ENCODE measurements at regions not wholly inside any gene's neighbourhood (a gene's known extent, or its start where the extent isn't known, plus 50 kb on each side); places are given as distances from the start of the nearest gene placed in this dataset.

- TF ChIP-seq, protein P1, sequence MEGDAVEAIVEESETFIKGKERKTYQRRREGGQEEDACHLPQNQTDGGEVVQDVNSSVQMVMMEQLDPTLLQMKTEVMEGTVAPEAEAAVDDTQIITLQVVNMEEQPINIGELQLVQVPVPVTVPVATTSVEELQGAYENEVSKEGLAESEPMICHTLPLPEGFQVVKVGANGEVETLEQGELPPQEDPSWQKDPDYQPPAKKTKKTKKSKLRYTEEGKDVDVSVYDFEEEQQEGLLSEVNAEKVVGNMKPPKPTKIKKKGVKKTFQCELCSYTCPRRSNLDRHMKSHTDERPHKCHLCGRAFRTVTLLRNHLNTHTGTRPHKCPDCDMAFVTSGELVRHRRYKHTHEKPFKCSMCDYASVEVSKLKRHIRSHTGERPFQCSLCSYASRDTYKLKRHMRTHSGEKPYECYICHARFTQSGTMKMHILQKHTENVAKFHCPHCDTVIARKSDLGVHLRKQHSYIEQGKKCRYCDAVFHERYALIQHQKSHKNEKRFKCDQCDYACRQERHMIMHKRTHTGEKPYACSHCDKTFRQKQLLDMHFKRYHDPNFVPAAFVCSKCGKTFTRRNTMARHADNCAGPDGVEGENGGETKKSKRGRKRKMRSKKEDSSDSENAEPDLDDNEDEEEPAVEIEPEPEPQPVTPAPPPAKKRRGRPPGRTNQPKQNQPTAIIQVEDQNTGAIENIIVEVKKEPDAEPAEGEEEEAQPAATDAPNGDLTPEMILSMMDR (IDR thresholded peaks at IDR 0.05; ENCODE audit: borderline replicate concordance, insufficient read depth, low read depth, low read length): no peak
- no peak overlapping the region for H3K4me3 ChIP-seq (ENCODE audit: low read depth, low read length)
Measured at GRCh38 chr17:17403065-17403464, 73.7 kb upstream of the MED9 start.

GRCh38 chr17:17403899-17404576 is 72.8 kb upstream of the MED9 start:
- TF ChIP-seq, protein P1 (IDR thresholded peaks at IDR 0.05; ENCODE audit: borderline replicate concordance, insufficient read depth, low read depth, low read length): no peak
- no peak overlapping the region for H3K4me3 ChIP-seq (ENCODE audit: low read depth, low read length)

GRCh38 chr17:17405673-17406072 is 71.1 kb upstream of the MED9 start:
- no peak overlapping the region for H3K4me3 ChIP-seq (ENCODE audit: low read depth, low read length)
- TF ChIP-seq, protein P1 (IDR thresholded peaks at IDR 0.05; ENCODE audit: borderline replicate concordance, insufficient read depth, low read depth, low read length): no peak

GRCh38 chr17:17406225-17406624 is 70.6 kb upstream of the MED9 start:
- no peak overlapping the region for H3K4me3 ChIP-seq (ENCODE audit: low read depth, low read length)
- TF ChIP-seq, protein P1 (IDR thresholded peaks at IDR 0.05; ENCODE audit: borderline replicate concordance, insufficient read depth, low read depth, low read length): no peak

GRCh38 chr17:17408236-17408794 is 68.5 kb upstream of the MED9 start:
- H3K4me3 ChIP-seq (ENCODE audit: low read depth, low read length): no peak overlapping the region
- TF ChIP-seq, protein P1 (IDR thresholded peaks at IDR 0.05; ENCODE audit: borderline replicate concordance, insufficient read depth, low read depth, low read length): no peak

DNA sequence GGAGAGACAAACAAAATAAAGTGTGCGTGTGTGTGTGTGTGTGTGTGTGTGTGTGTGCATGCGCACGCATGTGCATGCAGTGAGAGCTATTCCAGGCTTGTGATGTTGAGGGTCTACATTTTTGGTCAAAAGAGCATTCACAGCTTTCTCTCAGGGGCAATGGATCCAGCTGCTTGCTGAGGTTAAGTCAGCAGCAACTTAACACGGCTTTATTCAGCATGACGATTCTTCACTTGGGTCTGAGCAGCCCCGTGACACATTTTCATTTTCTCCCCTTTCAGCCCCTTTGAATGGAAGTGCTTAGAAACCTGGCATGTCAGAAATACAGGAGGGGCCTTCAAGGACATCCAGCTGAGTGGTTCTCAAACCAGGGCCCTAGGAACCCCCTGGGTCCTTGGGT is 66.4 kb upstream of the MED9 start:
- TF ChIP-seq, protein P1 (IDR thresholded peaks at IDR 0.05; ENCODE audit: borderline replicate concordance, insufficient read depth, low read depth, low read length): no peak

DNA sequence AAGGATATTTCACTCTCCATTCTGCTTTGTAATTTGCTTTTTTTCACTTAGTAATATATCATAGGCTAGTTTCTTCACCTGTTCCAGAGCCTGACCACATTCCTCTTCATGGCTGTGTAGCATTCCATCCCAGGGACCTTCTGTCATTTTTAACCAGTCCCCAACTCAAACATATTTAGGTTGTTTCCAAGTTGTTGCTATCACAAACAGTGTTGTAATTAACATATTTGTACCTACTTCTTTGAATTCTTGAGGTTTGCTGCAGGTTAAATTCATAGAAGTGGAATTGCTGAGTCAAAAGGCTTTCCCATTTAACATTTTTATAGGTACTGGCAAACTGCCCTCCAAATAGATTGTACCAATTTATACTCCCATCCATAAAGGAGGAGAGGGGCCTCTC is 65.1 kb upstream of the MED9 start:
- TF ChIP-seq, protein P1 (IDR thresholded peaks at IDR 0.05; ENCODE audit: borderline replicate concordance, insufficient read depth, low read depth, low read length): no peak
- H3K4me3 ChIP-seq (ENCODE audit: low read depth, low read length): no peak overlapping the region

More for the DNA sequence above, 66.4 kb upstream of the MED9 start:
- H3K4me3 ChIP-seq (ENCODE audit: low read depth, low read length): no peak overlapping the region

Measured in GM12875 (cell line).